Neuronal stem cell (in vitro differentiated cells): ENCODE measurements at regions not wholly inside any gene's neighbourhood (a gene's known extent, or its start where the extent isn't known, plus 50 kb on each side); places are given as distances from the start of the nearest gene placed in this dataset.
"Not testable (repeated sequence)": the region's sequence is repeated elsewhere in the genome, so short reads cannot be mapped to it uniquely, and the experiment has no call there.

ENCODE experiments used
- DNase-seq: peaks from one replicate; pipeline ENCODE4 v3.0.0-alpha.2; 2013; ENCODE audit warnings: low spot score
- H2AFZ ChIP-seq: one replicate; pipeline ENCODE4 v1.6.1; 2013; ENCODE audit warnings: mild to moderate bottlenecking, low read length, inconsistent platforms
- H2AK5ac ChIP-seq: 2 replicates; pipeline ENCODE4 v1.6.1; 2013; ENCODE audit warnings: low read depth, mild to moderate bottlenecking, inconsistent platforms, low read length, moderate library complexity, mixed read lengths
- H2BK120ac ChIP-seq: 2 replicates; pipeline ENCODE4 v1.6.1; 2013; ENCODE audit warnings: low read depth, mild to moderate bottlenecking, inconsistent platforms, low read length, moderate library complexity, mixed read lengths
- H2BK12ac ChIP-seq: one replicate; pipeline ENCODE4 v1.6.1; 2013; ENCODE audit warnings: low read length, inconsistent platforms
- H2BK15ac ChIP-seq: 2 replicates; pipeline ENCODE4 v1.6.1; 2013; ENCODE audit warnings: mild to moderate bottlenecking, low read length, inconsistent platforms, mixed read lengths
- H2BK5ac ChIP-seq: one replicate; pipeline ENCODE4 v1.6.1; 2013; ENCODE audit warnings: inconsistent platforms, mild to moderate bottlenecking, low read length, moderate library complexity
- H3K14ac ChIP-seq: one replicate; pipeline ENCODE4 v1.6.1; 2013; ENCODE audit warnings: low read length, inconsistent platforms
- H3K18ac ChIP-seq: 2 replicates; pipeline ENCODE4 v1.6.1; 2013; ENCODE audit warnings: low read length, inconsistent platforms
- H3K23ac ChIP-seq: 2 replicates; pipeline ENCODE4 v1.6.1; 2013; ENCODE audit warnings: low read depth, mild to moderate bottlenecking, mixed read lengths, low read length, inconsistent platforms; ENCODE audit not compliant: poor library complexity
- H3K27ac ChIP-seq: replicated peaks from 3 replicates; pipeline ENCODE4 v1.5.1; 2013; ENCODE audit warnings: low read length, inconsistent platforms
- H3K27me3 ChIP-seq, 3 experiments: 2 replicates each; pipeline ENCODE4 v1.6.1; 2013; ENCODE audit warnings: low read length in 3 of 3, mild to moderate bottlenecking in 2 of 3, inconsistent platforms in 1 of 3, low read depth in 1 of 3, mixed read lengths in 1 of 3, moderate library complexity in 1 of 3; ENCODE audit not compliant: control insufficient read depth in 3 of 3, insufficient read depth in 3 of 3
- H3K36me3 ChIP-seq, 2 donors: replicated peaks in 1 of 2; 2 replicates each; pipeline ENCODE4 v1.6.1; 2013; ENCODE audit warnings: low read length in 2 of 2; ENCODE audit not compliant: control insufficient read depth in 2 of 2, insufficient read depth in 2 of 2
- H3K4ac ChIP-seq: 2 replicates; pipeline ENCODE4 v1.6.1; 2013; ENCODE audit warnings: inconsistent platforms, mild to moderate bottlenecking, low read length, moderate library complexity
- H3K4me1 ChIP-seq, 2 donors: 1 replicate in 1 of 2; 2 replicates in 1 of 2; pipeline ENCODE4 v1.6.1; 2013; ENCODE audit warnings: low read length in 2 of 2, low read depth in 1 of 2; ENCODE audit not compliant: control insufficient read depth in 2 of 2, insufficient read depth in 1 of 2
- H3K4me2 ChIP-seq: one replicate; pipeline ENCODE4 v1.6.1; 2013; ENCODE audit warnings: mild to moderate bottlenecking, low read length, inconsistent platforms; ENCODE audit not compliant: insufficient read depth, poor library complexity, severe bottlenecking
- H3K4me3 ChIP-seq, 2 donors: 2 replicates each; pipeline ENCODE4 v1.5.1; 2013; ENCODE audit warnings: low read length in 2 of 2, mild to moderate bottlenecking in 2 of 2, inconsistent platforms in 1 of 2, moderate library complexity in 1 of 2
- H3K79me1 ChIP-seq: one replicate; pipeline ENCODE4 v1.6.1; 2013; ENCODE audit warnings: low read depth, mild to moderate bottlenecking, inconsistent platforms, low read length, moderate library complexity
- H3K9ac ChIP-seq: one replicate; pipeline ENCODE4 v1.6.1; 2013; ENCODE audit warnings: mild to moderate bottlenecking, low read depth, low read length, inconsistent platforms; ENCODE audit not compliant: poor library complexity
- H3K9me3 ChIP-seq, 2 donors: replicated peaks in 1 of 2; 2 replicates each; pipeline versions ENCODE3 to v1.6.1; 2013; ENCODE audit warnings: low read length in 2 of 2, mild to moderate bottlenecking in 2 of 2, inconsistent platforms in 1 of 2, low read depth in 1 of 2, mixed read lengths in 1 of 2, moderate library complexity in 1 of 2; ENCODE audit not compliant: control insufficient read depth in 2 of 2, insufficient read depth in 1 of 2
- H4K8ac ChIP-seq: one replicate; pipeline ENCODE4 v1.6.1; 2013; ENCODE audit warnings: low read depth, mild to moderate bottlenecking, inconsistent platforms, low read length, moderate library complexity
- H4K91ac ChIP-seq: one replicate; pipeline ENCODE4 v1.6.1; 2013; ENCODE audit warnings: low read length, low read depth, mild to moderate bottlenecking, inconsistent platforms; ENCODE audit not compliant: poor library complexity
- WGBS, 2 donors: extraction: QIAGEN DNeasy Blood & Tissue Kit; methylation state at CpG; one replicate each; pipeline ENCODE4 v1.1.7; 2013; ENCODE audit warnings: missing lambda C conversion rate in 2 of 2, mixed read lengths in 1 of 2; ENCODE audit not compliant: insufficient read length in 2 of 2, insufficient replicate concordance in 1 of 2; ENCODE audit errors: extremely low coverage in 2 of 2; 5-methylcytosine and 5-hydroxymethylcytosine counted together

- Histone ChIP-seq H3K4me3 (no peak overlapping the region), H3K14ac (no peak overlapping the region), H2AK5ac (no peak overlapping the region), H3K18ac (no peak overlapping the region), H3K9ac (no peak overlapping the region), H3K27me3 (no peaks in the 10 kb centered on the region), H2BK5ac (no peak overlapping the region), H3K79me1 (no peaks in the 10 kb centered on the region), H2BK12ac (no peak overlapping the region), H3K9me3 (no peaks in the 10 kb centered on the region), H3K4me1 (no peaks in the 10 kb centered on the region), H3K4ac (no peak overlapping the region), H2BK15ac (no peak overlapping the region), H3K23ac (no peak overlapping the region), H2AFZ (no peak overlapping the region), H2BK120ac (no peak overlapping the region), H3K27ac (no peak overlapping the region), H4K8ac (no peak overlapping the region), H3K36me3 (no peaks in the 10 kb centered on the region), H4K91ac (no peak overlapping the region), H3K4me2 (no peak overlapping the region)
- no peak for DNase-seq
- no CpG with 5 or more reads among the region's 1 CpG for WGBS, 2 donors
Measured at GRCh38 chr3:177795216-177795615, 597.9 kb upstream of the TBL1XR1 start.

GRCh38 chr3:177795859-177796258 lies 598.6 kb upstream of the TBL1XR1 start:
- no peak overlapping the region for H2BK15ac ChIP-seq
- no peak overlapping the region for H3K4ac ChIP-seq
- H4K8ac ChIP-seq = no peak overlapping the region
- H3K4me3 ChIP-seq = no peak overlapping the region
- no peak overlapping the region for H2BK5ac ChIP-seq
- no peaks in the 10 kb centered on the region for H3K9me3 ChIP-seq
- no peak overlapping the region for H2BK120ac ChIP-seq
- no peak overlapping the region for H2AK5ac ChIP-seq
- H3K14ac ChIP-seq = no peak overlapping the region
- no peaks in the 10 kb centered on the region for H3K4me1 ChIP-seq
- no peaks in the 10 kb centered on the region for H3K36me3 ChIP-seq
- no peak overlapping the region for H2BK12ac ChIP-seq
- no peak overlapping the region for H3K9ac ChIP-seq
- H4K91ac ChIP-seq = no peak overlapping the region
- H2AFZ ChIP-seq = peak overlapping the region; percentile 64
- no peak for DNase-seq
- H3K18ac ChIP-seq = no peak overlapping the region
- no peak overlapping the region for H3K4me2 ChIP-seq
- no peaks in the 10 kb centered on the region for H3K79me1 ChIP-seq
- no peak overlapping the region for H3K27ac ChIP-seq
- H3K27me3 ChIP-seq = no peaks in the 10 kb centered on the region
- no peak overlapping the region for H3K23ac ChIP-seq

GRCh38 chr3:177800147-177800546 lies 602.9 kb upstream of the TBL1XR1 start:
- H3K79me1 ChIP-seq, H3K4me3 ChIP-seq, H2BK5ac ChIP-seq, H3K36me3 ChIP-seq, H3K4me1 ChIP-seq, H3K14ac ChIP-seq, H2BK120ac ChIP-seq, H4K8ac ChIP-seq, H3K27ac ChIP-seq, H3K9me3 ChIP-seq, H3K23ac ChIP-seq, DNase-seq, H3K27me3 ChIP-seq, H3K4ac ChIP-seq, H4K91ac ChIP-seq, H2BK12ac ChIP-seq, H3K4me2 ChIP-seq, H2AFZ ChIP-seq, H2BK15ac ChIP-seq, H3K18ac ChIP-seq, H3K9ac ChIP-seq, H2AK5ac ChIP-seq: not testable (repeated sequence)
- WGBS, 2 donors = no CpG with 5 or more reads among the region's 3 CpGs

GRCh38 chr3:177800561-177800960 lies 603.3 kb upstream of the TBL1XR1 start:
- H2BK120ac ChIP-seq = no peak overlapping the region
- H4K8ac ChIP-seq = no peak overlapping the region
- no peak overlapping the region for H2BK15ac ChIP-seq
- H3K9me3 ChIP-seq = no peaks in the 10 kb centered on the region
- DNase-seq = no peak
- H2AK5ac ChIP-seq = no peak overlapping the region
- no peak overlapping the region for H3K23ac ChIP-seq
- H3K9ac ChIP-seq = no peak overlapping the region
- no peaks in the 10 kb centered on the region for H3K27me3 ChIP-seq
- H3K14ac ChIP-seq = no peak overlapping the region
- no peak overlapping the region for H3K4me2 ChIP-seq
- H3K18ac ChIP-seq = no peak overlapping the region
- no peaks in the 10 kb centered on the region for H3K79me1 ChIP-seq
- no peak overlapping the region for H3K4ac ChIP-seq
- no CpG with 5 or more reads among the region's 3 CpGs for WGBS, 2 donors
- H2AFZ ChIP-seq = no peak overlapping the region
- H2BK5ac ChIP-seq = no peak overlapping the region
- H3K36me3 ChIP-seq = no peaks in the 10 kb centered on the region
- H4K91ac ChIP-seq = no peak overlapping the region
- no peak overlapping the region for H3K4me3 ChIP-seq
- H2BK12ac ChIP-seq = no peak overlapping the region
- H3K4me1 ChIP-seq = no peaks in the 10 kb centered on the region
- no peak overlapping the region for H3K27ac ChIP-seq
